ENCODE measurements at regions not wholly inside any gene's neighbourhood (a gene's known extent, or its start where the extent isn't known, plus 50 kb on each side); places are given as distances from the start of the nearest gene placed in this dataset.

- DNase-seq: peak; percentile 47
Measured at GRCh38 chr18:48488388-48488850, 50.4 kb upstream of the CTIF start.

DNA sequence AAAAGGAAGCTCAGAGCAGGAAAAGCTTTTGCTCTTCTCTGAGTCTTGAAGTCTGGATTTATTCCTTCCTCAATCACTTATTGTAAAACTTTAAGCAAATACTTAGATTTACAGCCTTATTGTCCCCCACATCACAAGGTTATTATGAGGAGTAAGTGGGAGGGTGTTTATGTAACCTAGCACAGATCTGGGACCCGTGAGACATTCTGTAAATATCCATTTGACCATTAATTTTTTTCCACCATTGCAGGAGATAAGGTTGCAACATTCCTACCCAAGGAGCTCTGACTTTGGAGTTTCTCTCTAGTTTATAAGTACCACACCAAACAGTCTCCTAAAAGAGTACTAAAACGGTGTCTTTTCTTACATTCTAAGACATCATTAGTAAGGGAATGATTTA is 52.1 kb upstream of the CTIF start:
- no peak for DNase-seq

- no peak for DNase-seq
Measured at GRCh38 chr18:48485828-48486405, 52.9 kb upstream of the CTIF start.

DNA sequence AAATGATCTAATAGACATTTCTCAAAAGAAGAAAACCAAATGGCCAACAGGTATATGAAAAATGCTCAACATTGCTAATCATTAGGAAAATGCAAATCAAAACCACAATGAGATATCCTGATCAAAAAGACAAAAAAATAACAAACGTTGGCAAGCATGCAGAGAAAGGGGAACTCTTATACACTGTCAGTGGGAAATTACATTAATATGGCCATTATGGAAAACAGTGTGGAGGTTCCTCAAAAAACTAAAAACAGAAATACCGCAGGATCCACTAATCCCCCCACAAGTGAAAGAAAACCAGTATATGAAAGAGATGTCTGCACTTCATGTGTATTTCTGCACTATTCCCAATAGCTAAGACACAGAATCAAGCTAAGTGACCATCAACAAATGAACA is 57.7 kb upstream of the CTIF start:
- DNase-seq: no peak

- no peak for DNase-seq
Measured at GRCh38 chr18:48479531-48479930, 59.3 kb upstream of the CTIF start.

DNA sequence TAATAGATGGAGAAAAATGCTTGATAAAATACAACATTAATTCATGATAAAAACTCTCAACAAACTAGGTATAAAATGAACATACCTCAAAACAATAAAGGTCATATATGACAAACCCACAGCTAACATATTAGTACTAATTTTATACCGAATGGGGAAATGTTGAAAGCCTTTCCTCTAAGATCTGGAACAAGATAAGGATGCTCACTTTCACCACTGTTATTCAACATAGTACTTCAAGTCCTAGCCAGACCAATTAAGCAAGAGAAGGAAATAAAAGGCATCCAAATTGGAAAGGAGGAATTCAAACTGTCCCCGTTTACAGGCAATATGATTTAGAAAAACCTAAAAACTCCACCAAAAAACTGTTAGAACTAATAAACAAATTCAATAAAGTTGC is 61.5 kb upstream of the CTIF start:
- DNase-seq: no peak

DNA sequence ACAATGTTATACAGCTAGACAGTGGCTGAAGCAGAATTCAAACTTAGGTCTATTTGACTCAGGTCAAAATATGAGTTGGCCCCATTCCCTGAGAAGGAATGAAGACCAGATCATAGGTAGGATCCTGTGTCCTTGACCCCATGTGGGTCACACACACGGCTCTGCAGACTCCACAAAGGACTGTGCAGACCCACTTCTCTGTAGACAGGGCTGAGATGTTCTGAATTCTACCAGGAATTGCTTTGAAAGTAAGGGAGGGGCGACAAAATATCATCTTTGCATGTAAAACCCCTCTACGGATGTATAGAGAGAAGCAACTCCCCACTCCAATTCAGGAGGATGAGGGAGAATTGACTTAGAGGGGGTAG is 62.3 kb upstream of the CTIF start:
- DNase-seq: no peak

DNA sequence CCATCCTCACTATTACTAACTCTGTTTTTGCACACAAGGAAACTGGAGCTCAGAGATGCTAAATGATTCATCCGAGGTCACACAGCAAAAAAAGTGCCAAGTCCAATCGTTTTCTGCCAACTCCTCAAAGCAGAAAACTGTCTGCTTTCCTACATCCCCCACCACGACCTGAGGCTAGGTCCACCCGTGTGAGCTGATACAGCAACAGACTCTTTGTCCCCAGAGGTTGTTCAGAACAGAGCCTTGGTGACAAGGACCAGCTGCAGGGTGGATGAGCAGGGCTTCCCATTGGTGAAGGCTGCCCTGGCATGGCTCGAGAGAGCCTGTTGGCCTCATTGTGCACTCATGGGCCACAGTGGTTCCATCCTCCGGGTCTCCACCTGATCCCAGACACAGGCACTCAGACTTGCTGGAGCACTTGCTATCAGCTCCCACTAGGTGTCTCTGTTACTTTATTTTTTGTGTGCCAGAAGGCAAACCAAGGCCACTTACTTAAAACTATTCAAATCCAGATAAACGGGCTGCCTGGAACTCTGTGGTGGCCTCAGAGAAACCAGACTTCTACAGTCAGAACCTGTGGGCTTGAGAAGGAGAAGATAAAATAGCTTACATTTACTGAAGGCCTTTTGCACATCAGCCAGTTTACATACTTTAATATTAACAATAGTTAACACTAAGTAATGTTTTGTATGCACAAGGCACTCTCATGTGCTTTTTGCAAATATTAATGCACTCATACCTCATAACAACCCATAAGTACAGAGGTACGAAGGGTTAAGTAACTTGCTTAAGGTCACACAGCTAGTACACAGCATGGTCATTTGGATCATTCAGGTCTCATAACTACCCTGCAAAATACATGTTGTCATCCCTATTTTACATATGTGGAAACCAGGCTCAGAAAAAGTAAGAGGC is 62.9 kb upstream of the CTIF start:
- peak; percentile 63 for DNase-seq

- no peak for DNase-seq
Measured at GRCh38 chr18:48473816-48474215, 64.6 kb upstream of the ZBTB7C start.

DNA sequence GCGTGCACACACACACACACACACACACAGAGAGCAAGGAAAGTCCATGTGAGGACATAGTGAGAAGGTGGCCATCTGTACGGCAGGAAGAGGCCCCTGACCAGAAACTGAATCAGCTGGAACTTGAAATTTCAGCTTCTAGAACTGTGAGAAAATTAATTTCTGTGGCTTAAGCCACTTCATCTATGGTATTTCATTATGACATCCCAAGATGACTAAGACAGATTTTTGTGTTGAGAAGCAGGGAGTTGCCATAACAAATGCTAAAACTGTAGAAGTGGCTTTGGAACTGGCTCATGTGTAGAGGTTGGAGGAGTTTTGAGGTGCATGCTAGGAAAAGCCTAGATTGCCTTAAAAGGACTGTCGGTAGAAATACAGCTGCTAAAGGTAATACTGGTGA is 63.4 kb upstream of the ZBTB7C start:
- no peak for DNase-seq

GRCh38 chr18:48470484-48471180 is 61.4 kb upstream of the ZBTB7C start:
- DNase-seq: peak; percentile 5

- DNase-seq: no peak
Measured at GRCh38 chr18:48468151-48468550, 59.0 kb upstream of the ZBTB7C start.

DNA sequence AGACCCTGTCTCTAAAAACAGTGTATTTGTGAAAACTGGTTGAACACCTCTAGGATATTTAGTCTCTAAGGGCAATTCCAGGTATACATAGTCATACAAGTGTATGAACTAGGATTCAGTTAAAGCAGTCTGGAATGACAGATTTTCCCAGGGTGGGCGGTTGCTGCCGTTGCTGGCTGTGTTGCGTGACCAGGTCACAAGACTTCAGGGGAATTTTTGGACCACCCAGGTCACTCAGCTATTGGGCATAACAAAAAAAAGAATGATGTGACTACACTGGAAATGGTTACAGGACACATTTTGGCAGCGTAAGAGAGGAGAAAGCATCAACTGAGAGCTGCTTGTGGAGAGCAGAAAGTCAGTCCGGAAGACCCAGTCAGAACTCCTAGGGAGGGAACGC is 58.0 kb upstream of the ZBTB7C start:
- DNase-seq: no peak

DNA sequence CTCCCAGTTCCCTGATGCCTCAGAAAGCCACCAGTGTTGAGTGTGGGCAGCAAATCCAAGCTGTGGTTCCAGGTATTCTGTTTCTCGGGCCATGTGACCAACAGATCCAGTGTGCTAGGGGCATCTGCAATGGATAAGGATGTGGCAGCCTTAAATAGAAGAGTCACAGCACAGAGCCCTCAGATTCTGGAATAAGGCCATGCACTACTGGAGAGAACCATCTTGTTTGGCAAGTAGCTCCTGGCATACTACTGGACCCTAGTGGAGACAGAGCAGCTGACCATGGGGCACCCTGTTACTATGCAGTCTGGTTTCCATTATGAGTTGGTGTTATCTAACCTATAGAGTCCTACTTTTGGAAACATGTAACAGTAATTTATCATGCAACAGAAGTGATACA is 53.3 kb upstream of the ZBTB7C start:
- no peak for DNase-seq

DNA sequence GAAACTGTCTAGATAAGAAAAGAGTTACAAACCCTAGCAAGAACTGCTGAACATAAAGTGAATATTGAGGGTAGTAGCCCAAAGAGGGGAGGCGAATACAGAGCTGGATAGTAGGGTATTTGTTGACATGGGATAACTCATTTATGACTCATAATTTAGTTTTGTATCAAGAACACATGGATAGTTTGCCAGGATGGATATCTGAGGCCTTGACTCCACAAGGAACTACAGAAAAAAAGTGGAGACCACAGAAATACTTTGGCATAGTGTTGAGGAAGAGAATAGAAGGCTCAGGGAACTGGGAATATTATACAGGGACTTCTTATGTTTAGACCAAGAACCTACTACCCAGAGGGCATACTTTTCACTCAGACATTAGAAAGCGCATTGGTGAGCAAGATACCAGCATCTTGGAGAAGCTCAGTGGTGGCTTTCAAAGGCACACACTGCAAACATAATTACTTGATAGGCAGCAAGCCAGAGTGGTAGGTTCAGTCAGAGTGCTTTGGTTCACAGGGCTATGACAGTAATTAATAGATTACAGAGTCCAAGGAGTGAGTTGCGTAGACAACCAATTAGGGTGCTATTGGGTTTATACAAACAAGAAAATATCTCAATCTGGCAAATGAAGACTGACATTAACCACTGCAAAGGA is 51.9 kb upstream of the ZBTB7C start:
- DNase-seq: no peak

DNA sequence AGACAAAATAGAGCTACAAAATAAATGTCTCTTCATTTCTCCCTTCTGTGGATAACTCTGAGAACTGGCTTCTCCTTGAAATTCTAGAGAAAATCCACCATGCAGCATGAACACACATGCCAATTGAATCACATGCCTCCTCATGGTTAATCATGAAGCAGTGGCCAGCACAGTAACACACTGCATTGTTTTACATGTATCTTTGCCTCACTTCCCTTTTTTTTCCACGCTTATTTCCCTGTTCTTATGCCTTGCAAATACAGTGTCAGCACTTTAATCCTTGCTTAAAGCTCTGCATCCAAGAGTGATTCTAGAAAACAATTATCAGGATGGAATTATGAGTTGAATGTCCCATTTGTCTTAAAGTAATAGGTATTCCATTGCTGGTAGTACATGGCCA is 50.3 kb upstream of the ZBTB7C start:
- no peak for DNase-seq

DNA sequence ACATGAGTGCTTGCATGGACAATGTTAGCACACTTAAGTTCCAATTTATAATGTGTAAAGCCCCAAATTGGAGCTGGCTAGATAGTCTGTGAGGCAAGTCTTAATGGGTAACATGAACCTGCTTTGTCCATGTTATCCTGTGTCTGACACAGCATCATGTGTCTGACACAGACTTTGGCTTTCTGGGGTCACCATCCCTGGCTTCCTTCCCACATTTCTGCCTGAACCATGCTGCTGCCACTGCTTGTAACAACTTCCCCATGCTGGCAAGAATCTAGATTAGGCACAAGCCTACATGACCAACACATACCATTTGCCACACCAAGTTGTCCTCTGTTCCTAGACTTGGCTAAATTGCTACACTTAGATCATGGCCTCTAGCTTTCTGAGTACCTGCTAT is 49.8 kb upstream of the ZBTB7C start:
- DNase-seq: no peak

All from amniotic stem cell (primary cell).